ENCODE measurements at regions not wholly inside any gene's neighbourhood (a gene's known extent, or its start where the extent isn't known, plus 50 kb on each side); places are given as distances from the start of the nearest gene placed in this dataset.

DNA sequence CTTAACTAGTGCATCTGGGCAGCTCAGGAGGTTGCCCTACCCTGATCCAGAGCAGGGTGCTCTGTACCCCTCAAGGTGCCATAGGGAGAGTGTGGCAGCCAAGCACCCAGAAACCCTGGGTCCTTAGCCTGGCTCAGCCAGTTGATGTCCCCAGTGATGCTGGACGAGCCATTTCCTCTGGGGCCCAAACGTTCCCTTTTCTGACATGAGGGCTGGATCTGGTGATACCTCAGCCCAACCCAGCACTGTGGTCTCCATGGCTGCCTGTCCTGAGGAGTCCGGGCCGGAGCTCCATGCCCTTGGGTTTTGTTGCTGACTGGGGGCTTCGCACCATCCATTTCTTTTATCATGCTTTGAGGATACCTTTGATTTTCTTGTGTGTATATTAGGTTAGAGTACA is 87.9 kb upstream of the IKZF1 start:
- TF ChIP-seq, protein P1, sequence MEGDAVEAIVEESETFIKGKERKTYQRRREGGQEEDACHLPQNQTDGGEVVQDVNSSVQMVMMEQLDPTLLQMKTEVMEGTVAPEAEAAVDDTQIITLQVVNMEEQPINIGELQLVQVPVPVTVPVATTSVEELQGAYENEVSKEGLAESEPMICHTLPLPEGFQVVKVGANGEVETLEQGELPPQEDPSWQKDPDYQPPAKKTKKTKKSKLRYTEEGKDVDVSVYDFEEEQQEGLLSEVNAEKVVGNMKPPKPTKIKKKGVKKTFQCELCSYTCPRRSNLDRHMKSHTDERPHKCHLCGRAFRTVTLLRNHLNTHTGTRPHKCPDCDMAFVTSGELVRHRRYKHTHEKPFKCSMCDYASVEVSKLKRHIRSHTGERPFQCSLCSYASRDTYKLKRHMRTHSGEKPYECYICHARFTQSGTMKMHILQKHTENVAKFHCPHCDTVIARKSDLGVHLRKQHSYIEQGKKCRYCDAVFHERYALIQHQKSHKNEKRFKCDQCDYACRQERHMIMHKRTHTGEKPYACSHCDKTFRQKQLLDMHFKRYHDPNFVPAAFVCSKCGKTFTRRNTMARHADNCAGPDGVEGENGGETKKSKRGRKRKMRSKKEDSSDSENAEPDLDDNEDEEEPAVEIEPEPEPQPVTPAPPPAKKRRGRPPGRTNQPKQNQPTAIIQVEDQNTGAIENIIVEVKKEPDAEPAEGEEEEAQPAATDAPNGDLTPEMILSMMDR (IDR thresholded peaks at IDR 0.05) = no peak
- TF ChIP-seq POLR2A (IDR thresholded peaks at IDR 0.05) = no peak
